ENCODE measurements at regions not wholly inside any gene's neighbourhood (a gene's known extent, or its start where the extent isn't known, plus 50 kb on each side); places are given as distances from the start of the nearest gene placed in this dataset.
A peak's percentile ranks its signal among the peaks of the same experiment; 100 is the strongest.

- no peak for DNase-seq (ENCODE audit: low read depth)
These were observed 169.7 kb upstream of the APCDD1 start for GRCh38 chr18:10284540-10285282.

- no peak for DNase-seq (ENCODE audit: low read depth)
These were observed 169.2 kb upstream of the APCDD1 start for GRCh38 chr18:10285283-10285640.

GRCh38 chr18:10286580-10287150, 167.8 kb upstream of the APCDD1 start:
- DNase-seq (ENCODE audit: low read depth), result no peak

GRCh38 chr18:10289251-10289650, 165.2 kb upstream of the APCDD1 start:
- DNase-seq (ENCODE audit: low read depth), result no peak

GRCh38 chr18:10289951-10290637, 164.3 kb upstream of the APCDD1 start:
- no peak for DNase-seq (ENCODE audit: low read depth)

- DNase-seq (ENCODE audit: low read depth), result no peak
These were observed 163.7 kb upstream of the APCDD1 start for GRCh38 chr18:10290638-10291235.

- no peak for DNase-seq (ENCODE audit: low read depth)
These were observed 162.9 kb upstream of the APCDD1 start for GRCh38 chr18:10291568-10291981.

GRCh38 chr18:10293966-10294365, 160.5 kb upstream of the APCDD1 start:
- DNase-seq (ENCODE audit: low read depth), result no peak

- DNase-seq (ENCODE audit: low read depth), result no peak
These were observed 158.7 kb upstream of the APCDD1 start for GRCh38 chr18:10295751-10296150.

GRCh38 chr18:10296491-10296890, 157.9 kb upstream of the APCDD1 start:
- DNase-seq (ENCODE audit: low read depth), result no peak

- no peak for DNase-seq (ENCODE audit: low read depth)
These were observed 157.3 kb upstream of the APCDD1 start for GRCh38 chr18:10297086-10297485.

GRCh38 chr18:10298346-10298745, 156.1 kb upstream of the APCDD1 start:
- DNase-seq (ENCODE audit: low read depth), result no peak

GRCh38 chr18:10299643-10300042, 154.8 kb upstream of the APCDD1 start:
- DNase-seq (ENCODE audit: low read depth), result no peak

- no peak for DNase-seq (ENCODE audit: low read depth)
These were observed 153.7 kb upstream of the APCDD1 start for GRCh38 chr18:10300739-10301138.

- no peak for DNase-seq (ENCODE audit: low read depth)
These were observed 152.5 kb upstream of the APCDD1 start for GRCh38 chr18:10301831-10302483.

- DNase-seq (ENCODE audit: low read depth), result no peak
These were observed 151.3 kb upstream of the APCDD1 start for GRCh38 chr18:10303171-10303570.

GRCh38 chr18:10304853-10305252, 149.6 kb upstream of the APCDD1 start:
- peak; percentile 41 for DNase-seq (ENCODE audit: low read depth)

- DNase-seq (ENCODE audit: low read depth), result no peak
These were observed 147.7 kb upstream of the APCDD1 start for GRCh38 chr18:10306779-10307178.

GRCh38 chr18:10308154-10308553, 146.3 kb upstream of the APCDD1 start:
- no peak for DNase-seq (ENCODE audit: low read depth)

- no peak for DNase-seq (ENCODE audit: low read depth)
These were observed 143.8 kb upstream of the APCDD1 start for GRCh38 chr18:10310626-10311025.

GRCh38 chr18:10312326-10313015, 142.0 kb upstream of the APCDD1 start:
- no peak for DNase-seq (ENCODE audit: low read depth)

- no peak for DNase-seq (ENCODE audit: low read depth)
These were observed 141.5 kb upstream of the APCDD1 start for GRCh38 chr18:10313016-10313342.

Data from HS-5 (cell line).